Panc1 (cell line): ENCODE measurements at regions not wholly inside any gene's neighbourhood (a gene's known extent, or its start where the extent isn't known, plus 50 kb on each side); places are given as distances from the start of the nearest gene placed in this dataset.

Experiments used
- ATAC-seq: fragments of 200-7000 bp; cut with Tn5 transposase; 2 replicates; pipeline ENCODE4 v1.9.1; 2020; ENCODE audit warnings: mild to moderate bottlenecking, moderate library complexity
- BruUV-seq: library from RNA; stranded (reverse); fragments of 400-500 nt; replicated peaks from 2 replicates; lab custom pipeline; 2021; lab: Mats Ljungman, UMichigan
- CTCF ChIA-PET: fragments of 300-600 bp; sonication (Branson Sonifier 250); formaldehyde crosslinking; loops from one replicate; lab custom pipeline; 2022; ENCODE audit warnings: antibody characterized with exemption; lab: Charles Lee
- POLR2A ChIA-PET: fragments of 300-600 bp; sonication (Branson Sonifier 250); formaldehyde crosslinking; loops from one replicate; lab custom pipeline; 2022; ENCODE audit warnings: antibody characterized with exemption; lab: Charles Lee
- DNase-seq: peaks from one replicate; pipeline ENCODE4 v3.0.0-alpha.2; 2010; ENCODE audit warnings: low read depth, low spot score
- H3K27ac ChIP-seq: 2 replicates; pipeline ENCODE4 v1.5.1; 2011; ENCODE audit warnings: mild to moderate bottlenecking, low read length, inconsistent platforms
- H3K27me3 ChIP-seq: fragments of 200-500 bp; sonication (Bioruptor generic); 2 replicates; pipeline ENCODE4 v1.6.0; 2014; ENCODE audit warnings: low read length, inconsistent platforms; ENCODE audit not compliant: control insufficient read depth, insufficient read depth
- H3K36me3 ChIP-seq: fragments of 200-500 bp; sonication (Bioruptor generic); 2 replicates; pipeline ENCODE4 v1.5.1; 2014; ENCODE audit warnings: inconsistent platforms, mild to moderate bottlenecking, low read length, moderate library complexity; ENCODE audit not compliant: control insufficient read depth, insufficient read depth
- H3K4me1 ChIP-seq: 2 replicates; pipeline ENCODE4 v1.5.1; 2011; ENCODE audit warnings: inconsistent platforms, mild to moderate bottlenecking, low read length, moderate library complexity; ENCODE audit not compliant: control insufficient read depth, insufficient read depth
- H3K4me3 ChIP-seq, 2 experiments: 2 replicates each; pipeline ENCODE4 v1.5.1; 2011 to 2012; ENCODE audit warnings: low read depth in 2 of 2, low read length in 2 of 2, mild to moderate bottlenecking in 2 of 2, inconsistent platforms in 1 of 2, moderate library complexity in 1 of 2
- H3K9me3 ChIP-seq: fragments of 200-500 bp; sonication (Bioruptor generic); 2 replicates; pipeline ENCODE4 v1.5.1; 2014; ENCODE audit warnings: low read depth, mild to moderate bottlenecking, inconsistent platforms, low read length, moderate library complexity; ENCODE audit not compliant: control insufficient read depth, insufficient read depth
- POLR2AphosphoS5 ChIP-seq: IDR thresholded peaks from 2 replicates; pipeline ENCODE4 v1.6.1; 2012; ENCODE audit warnings: mild to moderate bottlenecking, low read depth, low read length, moderate library complexity
- SIN3A ChIP-seq: IDR thresholded peaks from 2 replicates; pipeline ENCODE4 v1.6.1; 2012; ENCODE audit warnings: low read depth, mild to moderate bottlenecking, low read length, moderate library complexity, borderline replicate concordance; ENCODE audit not compliant: insufficient read depth
- TCF7L2 ChIP-seq: IDR thresholded peaks from 2 replicates; pipeline ENCODE4 v1.6.1; 2011; ENCODE audit warnings: mild to moderate bottlenecking, low read depth, low read length, inconsistent platforms
- in situ Hi-C: cut with HindIII; loops from 2 replicates; pipeline ENCODE4 v1.10.0; 2016; ENCODE audit warnings: low sequenced_read_pairs, low pct_unique_long_range_greater_than_20kb
- intact Hi-C: fragments of 100-400 bp; cut with micrococcal nuclease; formaldehyde crosslinking; loops from one replicate; pipeline ENCODE4 v1.10.0; 2022; ENCODE audit not compliant: unreplicated experiment
- TF ChIP-seq, protein P1 (sequence below), 2 experiments: IDR thresholded peaks; 2 replicates each; pipeline ENCODE4 v1.6.1; 2011 to 2012; ENCODE audit warnings: low read depth in 2 of 2, control low read depth in 1 of 2, low read length in 1 of 2, mild to moderate bottlenecking in 1 of 2, moderate library complexity in 1 of 2; ENCODE audit not compliant: insufficient read depth in 1 of 2
- TF ChIP-seq, protein P2 (sequence below): fragments of 450-650 bp; IDR thresholded peaks from 2 replicates; pipeline ENCODE4 v1.5.1; 2017; ENCODE audit warnings: mild to moderate bottlenecking

DNA sequence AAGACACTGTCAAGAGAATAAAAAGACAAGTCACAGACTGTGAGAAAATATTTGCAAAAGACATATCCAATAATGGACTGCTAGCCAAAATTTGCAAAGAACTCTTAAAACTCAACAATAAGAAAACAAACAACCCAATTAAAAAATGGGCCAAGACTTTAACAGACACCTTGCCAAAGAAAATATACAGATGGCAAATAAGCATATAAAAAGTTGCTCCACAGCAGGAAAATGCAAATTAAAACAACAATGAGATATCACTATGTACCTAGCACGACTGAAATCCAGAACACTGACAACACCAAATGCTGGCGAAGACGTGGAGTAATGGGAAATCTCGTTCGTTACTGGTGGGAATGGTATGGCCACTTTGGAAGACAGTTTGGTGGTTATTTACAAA is 228.9 kb downstream of the TTC8 start:
- DNase-seq (no peak), ATAC-seq (no peak)
- intact Hi-C loops (no loop called here), in situ Hi-C loops (no loop called here)
- POLR2A ChIA-PET: no interaction called here
- CTCF ChIA-PET: no interaction called here
- no peaks in the 10 kb centered on the region for H3K4me1 ChIP-seq
- no peak overlapping the region for H3K27ac ChIP-seq
- H3K27me3 ChIP-seq: no peaks in the 10 kb centered on the region
- H3K36me3 ChIP-seq: no peaks in the 10 kb centered on the region
- TF ChIP-seq, protein P1, sequence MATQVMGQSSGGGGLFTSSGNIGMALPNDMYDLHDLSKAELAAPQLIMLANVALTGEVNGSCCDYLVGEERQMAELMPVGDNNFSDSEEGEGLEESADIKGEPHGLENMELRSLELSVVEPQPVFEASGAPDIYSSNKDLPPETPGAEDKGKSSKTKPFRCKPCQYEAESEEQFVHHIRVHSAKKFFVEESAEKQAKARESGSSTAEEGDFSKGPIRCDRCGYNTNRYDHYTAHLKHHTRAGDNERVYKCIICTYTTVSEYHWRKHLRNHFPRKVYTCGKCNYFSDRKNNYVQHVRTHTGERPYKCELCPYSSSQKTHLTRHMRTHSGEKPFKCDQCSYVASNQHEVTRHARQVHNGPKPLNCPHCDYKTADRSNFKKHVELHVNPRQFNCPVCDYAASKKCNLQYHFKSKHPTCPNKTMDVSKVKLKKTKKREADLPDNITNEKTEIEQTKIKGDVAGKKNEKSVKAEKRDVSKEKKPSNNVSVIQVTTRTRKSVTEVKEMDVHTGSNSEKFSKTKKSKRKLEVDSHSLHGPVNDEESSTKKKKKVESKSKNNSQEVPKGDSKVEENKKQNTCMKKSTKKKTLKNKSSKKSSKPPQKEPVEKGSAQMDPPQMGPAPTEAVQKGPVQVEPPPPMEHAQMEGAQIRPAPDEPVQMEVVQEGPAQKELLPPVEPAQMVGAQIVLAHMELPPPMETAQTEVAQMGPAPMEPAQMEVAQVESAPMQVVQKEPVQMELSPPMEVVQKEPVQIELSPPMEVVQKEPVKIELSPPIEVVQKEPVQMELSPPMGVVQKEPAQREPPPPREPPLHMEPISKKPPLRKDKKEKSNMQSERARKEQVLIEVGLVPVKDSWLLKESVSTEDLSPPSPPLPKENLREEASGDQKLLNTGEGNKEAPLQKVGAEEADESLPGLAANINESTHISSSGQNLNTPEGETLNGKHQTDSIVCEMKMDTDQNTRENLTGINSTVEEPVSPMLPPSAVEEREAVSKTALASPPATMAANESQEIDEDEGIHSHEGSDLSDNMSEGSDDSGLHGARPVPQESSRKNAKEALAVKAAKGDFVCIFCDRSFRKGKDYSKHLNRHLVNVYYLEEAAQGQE (IDR thresholded peaks at IDR 0.05; ENCODE audit: insufficient read depth in 1 of 2, low read depth in 2 of 2, low read length in 1 of 2): no peak
- TF ChIP-seq, protein P2, sequence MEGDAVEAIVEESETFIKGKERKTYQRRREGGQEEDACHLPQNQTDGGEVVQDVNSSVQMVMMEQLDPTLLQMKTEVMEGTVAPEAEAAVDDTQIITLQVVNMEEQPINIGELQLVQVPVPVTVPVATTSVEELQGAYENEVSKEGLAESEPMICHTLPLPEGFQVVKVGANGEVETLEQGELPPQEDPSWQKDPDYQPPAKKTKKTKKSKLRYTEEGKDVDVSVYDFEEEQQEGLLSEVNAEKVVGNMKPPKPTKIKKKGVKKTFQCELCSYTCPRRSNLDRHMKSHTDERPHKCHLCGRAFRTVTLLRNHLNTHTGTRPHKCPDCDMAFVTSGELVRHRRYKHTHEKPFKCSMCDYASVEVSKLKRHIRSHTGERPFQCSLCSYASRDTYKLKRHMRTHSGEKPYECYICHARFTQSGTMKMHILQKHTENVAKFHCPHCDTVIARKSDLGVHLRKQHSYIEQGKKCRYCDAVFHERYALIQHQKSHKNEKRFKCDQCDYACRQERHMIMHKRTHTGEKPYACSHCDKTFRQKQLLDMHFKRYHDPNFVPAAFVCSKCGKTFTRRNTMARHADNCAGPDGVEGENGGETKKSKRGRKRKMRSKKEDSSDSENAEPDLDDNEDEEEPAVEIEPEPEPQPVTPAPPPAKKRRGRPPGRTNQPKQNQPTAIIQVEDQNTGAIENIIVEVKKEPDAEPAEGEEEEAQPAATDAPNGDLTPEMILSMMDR: no peak
- no peak for TF ChIP-seq TCF7L2
- TF ChIP-seq SIN3A: no peak
- no peak for TF ChIP-seq POLR2AphosphoS5
- no peak overlapping the region for H3K4me3 ChIP-seq
- no peaks in the 10 kb centered on the region for H3K9me3 ChIP-seq
- no TSS peak for BruUV-seq

DNA sequence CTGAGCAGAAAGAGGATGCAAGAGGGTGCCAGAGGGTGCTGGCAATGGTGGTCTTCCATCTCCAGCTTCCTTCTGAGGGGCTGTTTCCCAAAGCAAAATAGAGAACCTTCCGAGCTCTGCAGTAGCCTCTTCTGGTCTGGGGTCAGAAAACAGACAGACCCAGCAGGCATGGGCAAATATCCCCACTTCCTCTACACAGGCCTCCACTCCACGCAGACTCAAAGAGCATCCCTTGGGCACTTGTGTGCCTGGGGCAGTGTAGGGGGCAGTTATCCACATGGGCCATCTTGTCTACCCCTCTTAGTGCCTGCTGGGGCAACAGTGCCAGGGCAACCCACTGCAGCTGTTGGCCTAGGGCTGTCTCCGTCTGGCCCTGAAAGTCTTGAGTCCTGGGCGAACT is 231.9 kb downstream of the TTC8 start:
- no peaks in the 10 kb centered on the region for H3K4me1 ChIP-seq
- TF ChIP-seq POLR2AphosphoS5 (no peak), SIN3A (no peak), TCF7L2 (no peak)
- TF ChIP-seq, protein P2: no peak
- TF ChIP-seq, protein P1 (IDR thresholded peaks at IDR 0.05; ENCODE audit: insufficient read depth in 1 of 2, low read depth in 2 of 2, low read length in 1 of 2): no peak
- no peak overlapping the region for H3K27ac ChIP-seq
- H3K27me3 ChIP-seq: no peaks in the 10 kb centered on the region
- ChIA-PET POLR2A (no interaction called here), CTCF (no interaction called here)
- H3K4me3 ChIP-seq: no peak overlapping the region
- intact Hi-C loops: no loop called here
- no peaks in the 10 kb centered on the region for H3K9me3 ChIP-seq
- in situ Hi-C loops: no loop called here
- ATAC-seq (no peak), DNase-seq (no peak)
- no peaks in the 10 kb centered on the region for H3K36me3 ChIP-seq
- no TSS peak for BruUV-seq
